Adipose tissue (tissue), 3 donors: ENCODE measurements at regions not wholly inside any gene's neighbourhood (a gene's known extent, or its start where the extent isn't known, plus 50 kb on each side); places are given as distances from the start of the nearest gene placed in this dataset.
"Not testable (repeated sequence)": the region's sequence is repeated elsewhere in the genome, so short reads cannot be mapped to it uniquely, and the experiment has no call there.

Source experiments
- H3K27ac ChIP-seq: one replicate; pipeline ENCODE4 v1.5.1; 2013; ENCODE audit warnings: low read depth, low read length
- WGBS, 3 donors: extraction: QIAGEN DNeasy Blood & Tissue Kit; methylation state at CpG; one replicate each; pipeline ENCODE4 v1.1.7; 2013; 5-methylcytosine and 5-hydroxymethylcytosine counted together
- donor health status: healthy with polysubstance abuse.
- donor health status: Bipolar disorder and iron deficiency.
- donor health status: healthy.

DNA sequence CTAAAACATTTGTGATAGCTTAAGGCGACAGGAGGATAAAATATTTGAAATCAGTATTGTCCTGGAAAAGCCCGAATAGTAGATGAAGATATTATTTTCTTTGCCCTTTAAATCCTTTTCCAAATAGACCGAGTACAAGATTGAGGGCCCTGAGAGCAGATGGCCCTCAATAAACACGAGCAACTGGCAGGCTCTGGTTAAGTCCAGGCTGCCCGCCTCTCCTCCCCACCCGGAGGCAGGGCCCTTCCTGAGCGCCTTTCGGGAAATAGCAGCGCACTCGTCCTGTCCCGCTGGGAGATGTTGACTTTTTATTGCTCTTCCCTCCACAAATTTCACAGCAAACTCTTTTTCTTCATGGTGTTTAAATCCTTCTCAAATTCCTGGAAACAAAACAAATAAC lies 50.8 kb upstream of the MAX start:
- H3K27ac ChIP-seq: no peak overlapping the region
- WGBS, 3 donors: 57 to 61% (median 60%) methylated on average over 11 of the region's 11 CpGs

DNA sequence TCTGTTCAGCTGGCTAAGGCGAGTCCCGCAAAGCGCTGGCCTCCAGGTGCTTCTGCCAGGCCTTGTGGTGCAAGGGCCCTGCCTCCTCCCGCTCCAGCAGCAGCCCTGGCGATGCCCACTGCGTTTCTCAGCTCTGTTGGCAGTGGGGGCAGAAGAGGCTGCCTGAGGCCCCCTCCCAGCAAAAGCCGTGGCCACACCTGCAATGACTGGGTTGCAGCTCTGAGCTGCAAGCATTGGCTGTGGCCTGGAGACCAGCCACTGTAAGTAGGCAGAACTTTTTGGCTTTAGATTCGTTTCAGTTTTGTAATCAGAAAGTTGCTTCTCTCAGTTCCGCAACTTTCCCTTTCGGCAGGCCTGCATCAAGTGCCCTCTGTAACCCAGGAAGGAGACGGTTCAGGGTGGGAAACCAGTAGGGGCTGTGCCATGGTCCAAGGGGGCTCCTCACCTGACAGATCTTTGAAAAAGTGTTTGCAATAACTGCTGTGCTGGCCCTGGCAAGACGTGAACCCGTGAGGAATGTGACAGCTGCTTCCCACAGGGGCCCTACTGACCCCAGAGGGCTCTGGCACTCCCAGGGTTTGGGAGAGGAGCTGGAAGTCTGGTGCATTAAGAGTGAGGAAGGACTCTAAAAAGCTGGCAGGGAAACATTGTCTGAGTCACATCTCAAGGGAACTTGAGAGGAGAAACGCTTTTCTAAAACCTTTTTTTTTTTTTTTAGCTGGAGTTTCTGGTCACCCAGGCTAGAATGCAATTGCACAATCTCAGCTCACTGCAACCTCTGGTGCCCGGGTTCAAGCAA lies 54.5 kb upstream of the MAX start:
- WGBS, 3 donors: 31 to 68% (median 38%) methylated on average over 15 of the region's 15 CpGs
- no peak overlapping the region for H3K27ac ChIP-seq

DNA sequence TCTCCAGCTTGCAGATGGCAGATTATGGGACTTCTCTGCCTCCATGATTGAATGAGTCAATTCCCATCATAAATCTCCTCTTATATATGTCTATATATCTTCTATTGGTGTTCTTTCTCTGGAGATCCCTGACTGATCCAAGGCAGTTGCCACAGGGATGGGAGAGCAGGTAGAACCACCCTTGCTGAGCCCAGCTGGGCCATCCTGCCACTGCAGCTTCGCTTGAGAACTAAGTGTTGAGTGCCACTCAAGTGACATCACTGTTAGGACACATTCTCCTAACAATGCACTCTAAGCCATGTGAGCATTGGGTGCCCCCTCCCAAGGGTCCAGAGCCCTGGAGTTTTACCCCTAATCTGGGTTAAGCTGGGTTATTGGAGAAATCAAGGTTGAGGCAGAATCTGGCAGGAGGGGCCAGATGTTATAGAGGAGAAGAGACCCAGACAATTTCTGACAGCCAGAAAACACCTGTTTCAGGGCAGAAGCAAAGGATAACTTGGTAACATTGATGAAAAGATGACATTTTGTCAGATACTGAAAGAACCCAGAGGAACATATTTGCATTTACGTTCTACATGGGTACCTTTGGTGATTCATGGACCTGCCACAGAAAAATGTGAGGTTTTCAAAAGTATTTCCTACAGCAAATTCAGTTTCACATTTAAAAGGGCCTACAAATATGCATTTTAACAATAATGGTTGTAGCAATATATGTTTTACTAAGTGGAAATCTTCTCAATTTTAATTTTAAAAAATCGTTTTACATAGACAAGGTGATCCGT lies 57.2 kb upstream of the MAX start:
- 72 to 85% (median 79%) methylated on average over 4 of the region's 4 CpGs for WGBS, 3 donors
- no peak overlapping the region for H3K27ac ChIP-seq

DNA sequence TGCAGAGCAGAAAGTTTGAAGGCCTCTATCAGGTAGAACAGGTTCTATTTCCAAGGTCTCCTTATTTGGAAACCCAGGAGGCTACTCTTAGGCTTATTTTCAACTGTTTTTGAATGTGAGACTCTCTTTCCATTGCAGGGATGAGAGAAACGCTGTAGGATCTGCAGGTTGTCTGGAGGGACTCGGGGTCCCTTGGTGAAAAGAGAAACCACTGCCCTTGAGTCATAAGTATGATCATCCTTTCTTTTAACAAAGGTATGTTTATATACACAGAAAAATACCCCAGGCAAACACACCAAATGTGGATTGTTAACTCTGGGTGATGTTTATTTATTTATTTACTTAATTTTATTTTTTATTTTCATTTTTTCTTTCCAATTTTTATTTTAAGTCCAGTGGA lies 57.8 kb upstream of the MAX start:
- WGBS, 3 donors: 81 to 92% (median 92%) methylated on average over 2 of the region's 2 CpGs
- no peak overlapping the region for H3K27ac ChIP-seq

DNA sequence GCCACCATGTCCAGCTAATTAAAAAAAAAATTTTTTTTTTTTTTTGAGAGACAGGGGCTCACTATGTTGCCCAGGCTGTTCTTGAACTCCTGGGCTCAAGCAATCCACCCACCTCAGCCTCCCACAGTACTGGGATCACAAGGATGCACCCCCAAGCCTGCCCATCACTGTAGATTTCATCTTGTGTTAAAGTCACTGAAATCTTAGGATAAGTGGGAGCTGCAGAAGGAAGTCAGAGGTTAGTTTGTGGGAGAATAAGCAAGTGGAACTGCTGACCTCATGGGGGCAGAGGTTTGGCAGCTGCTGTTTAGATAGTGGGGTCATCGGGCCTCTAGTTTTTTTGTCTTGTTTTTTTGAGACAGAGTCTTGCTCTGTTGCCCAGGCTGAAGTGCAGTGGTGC lies 59.7 kb upstream of the MAX start:
- H3K27ac ChIP-seq: no peak overlapping the region
- 36 to 63% (median 52%) methylated on average over 1 of the region's 1 CpG for WGBS, 3 donors

DNA sequence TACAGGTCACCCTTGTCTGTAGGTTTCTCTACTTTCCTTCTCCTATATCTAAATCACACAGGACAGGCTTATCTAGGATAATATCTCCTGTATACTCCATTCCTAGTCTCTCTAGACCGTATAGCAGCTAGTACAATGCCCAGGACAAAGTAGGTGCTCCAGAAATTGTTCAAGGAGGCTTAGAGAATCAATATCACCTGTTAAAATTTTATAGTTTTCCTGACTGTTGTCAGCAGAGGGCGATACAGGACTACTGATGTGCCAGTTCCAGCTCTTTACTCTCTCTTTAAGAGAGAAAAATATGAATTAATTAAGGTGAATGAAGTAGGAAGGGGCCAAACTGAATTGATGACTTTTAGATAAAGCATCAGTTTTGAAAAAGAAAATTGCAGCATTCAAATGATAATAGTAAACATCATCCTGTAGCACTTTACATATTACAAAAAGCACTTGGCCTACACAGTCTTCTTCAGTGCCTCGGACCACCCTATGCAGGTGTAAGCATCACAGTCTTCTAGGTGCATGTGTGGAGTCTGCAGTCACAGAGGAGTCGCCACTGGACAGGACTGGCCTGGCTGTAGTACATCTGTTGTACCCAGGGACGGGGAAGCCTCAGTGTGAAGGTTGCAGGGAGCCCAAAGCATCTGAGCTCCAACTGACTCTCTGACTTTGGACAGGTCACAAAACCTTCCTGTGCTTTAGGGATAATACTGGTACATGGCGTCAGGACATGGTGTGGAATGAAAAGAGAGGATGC lies 61.9 kb upstream of the MAX start:
- H3K27ac ChIP-seq: no peak overlapping the region

DNA sequence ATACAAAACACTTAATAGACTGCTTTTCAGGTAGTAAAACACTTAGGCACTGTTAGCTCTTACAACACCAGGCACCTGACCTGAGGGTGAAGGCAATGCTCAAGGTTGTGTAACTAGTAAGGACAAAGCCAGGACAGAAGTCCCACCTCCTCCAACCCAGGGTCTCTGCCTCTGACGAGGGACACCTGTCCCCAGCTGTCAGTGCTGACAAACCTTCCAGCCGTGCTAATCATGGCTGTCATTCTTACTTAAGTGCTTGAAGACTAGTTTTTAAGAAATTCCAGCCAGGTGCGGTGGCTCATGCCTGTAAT lies 62.5 kb upstream of the MAX start:
- no peak overlapping the region for H3K27ac ChIP-seq

More for the DNA sequence above, 61.9 kb upstream of the MAX start:
- WGBS, 3 donors: 42 to 47% (median 47%) methylated on average over 6 of the region's 6 CpGs

DNA sequence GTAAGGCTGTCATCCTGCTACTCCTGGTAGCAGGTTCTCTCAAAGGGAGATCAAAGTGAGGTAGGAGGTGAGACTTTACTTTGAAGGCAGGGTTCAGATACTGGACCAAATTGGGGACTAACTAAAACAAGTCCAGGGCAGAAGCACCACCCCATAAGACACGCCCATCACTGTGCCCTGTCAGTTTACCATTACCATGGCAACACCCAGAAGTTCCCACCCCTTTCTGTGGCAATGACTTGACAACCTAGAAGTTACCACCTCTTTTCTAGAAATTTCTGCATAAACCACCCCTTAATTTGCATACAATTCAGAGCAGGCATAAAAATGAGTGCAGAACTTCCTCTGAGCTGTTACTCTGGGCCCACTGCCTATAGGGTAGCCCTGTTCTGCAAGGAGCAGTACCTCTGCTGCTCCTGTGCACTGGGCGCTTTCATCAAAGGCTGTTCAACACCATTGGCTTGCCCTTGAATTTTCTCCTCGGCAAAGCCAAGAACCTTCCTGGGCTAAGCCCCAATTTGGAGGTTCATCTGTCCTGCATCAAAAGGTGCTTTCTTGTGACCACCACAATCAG lies 64.8 kb upstream of the MAX start:
- 88 to 97% (median 93%) methylated on average over 3 of the region's 3 CpGs for WGBS, 3 donors
- H3K27ac ChIP-seq: no peak overlapping the region

More for the DNA sequence above, 62.5 kb upstream of the MAX start:
- 66 to 82% (median 69%) methylated on average over 3 of the region's 3 CpGs for WGBS, 3 donors

DNA sequence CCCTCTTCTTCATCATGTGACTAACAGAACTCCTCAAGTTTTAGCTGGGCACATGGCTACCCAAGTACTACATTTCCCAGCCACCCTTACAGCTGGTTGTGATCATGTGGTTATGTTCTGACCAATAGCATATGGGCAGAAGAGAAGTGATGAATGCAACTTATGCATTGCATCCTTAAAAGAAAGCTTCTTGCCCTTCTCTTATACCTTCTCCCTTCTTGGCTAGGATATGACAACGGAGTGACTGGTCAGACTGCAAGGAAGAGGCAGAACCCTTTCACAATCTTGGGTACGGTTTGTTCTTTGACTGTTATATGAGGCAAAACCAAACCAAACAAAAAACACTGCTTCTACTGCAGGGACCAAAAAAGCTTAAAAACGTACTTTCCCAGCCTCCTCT lies 66.5 kb upstream of the MAX start:
- H3K27ac ChIP-seq: no peak overlapping the region
- WGBS, 3 donors: 39 to 71% (median 57%) methylated on average over 3 of the region's 3 CpGs

DNA sequence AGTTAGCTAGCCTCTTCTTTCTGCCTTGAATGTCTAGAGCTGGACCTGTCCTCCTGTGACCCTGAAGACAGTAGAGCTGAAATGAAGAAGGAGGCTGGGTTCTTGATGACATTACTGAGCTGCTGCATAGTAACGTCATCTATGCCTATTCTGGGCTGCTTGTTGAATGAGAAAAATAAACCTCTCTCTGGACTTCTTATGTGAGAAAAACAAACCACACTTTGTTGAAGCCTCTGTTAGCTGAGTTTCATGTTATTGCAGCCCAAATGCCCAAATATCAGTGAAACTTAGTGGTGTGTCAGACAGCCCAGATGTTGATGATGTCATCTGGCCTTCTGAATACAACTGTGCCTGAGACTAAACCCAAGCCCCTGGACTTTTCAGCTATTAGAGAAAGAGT lies 67.0 kb upstream of the MAX start:
- 57 to 76% (median 75%) methylated on average over 1 of the region's 1 CpG for WGBS, 3 donors
- H3K27ac ChIP-seq: no peak overlapping the region

DNA sequence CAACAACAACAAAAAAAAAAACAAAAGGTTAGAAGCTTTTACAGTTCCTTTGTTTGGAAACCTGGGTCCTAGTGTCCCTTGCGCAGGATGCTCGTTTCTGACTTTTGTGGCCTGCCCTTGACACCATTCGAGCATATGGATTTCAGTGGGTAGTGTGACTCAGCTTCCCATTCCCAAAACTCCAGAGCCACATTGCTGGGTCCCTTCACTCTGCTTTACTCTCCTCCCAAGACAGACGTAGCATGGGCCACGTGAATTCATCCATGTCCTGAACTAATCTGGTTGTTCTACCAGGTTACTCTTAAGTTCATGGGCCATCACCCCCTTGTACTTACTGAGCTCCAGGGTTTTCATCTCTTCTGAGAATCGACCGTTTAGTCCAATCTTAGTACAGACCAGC lies 68.0 kb upstream of the MAX start:
- WGBS, 3 donors: 49 to 67% (median 53%) methylated on average over 7 of the region's 7 CpGs
- H3K27ac ChIP-seq: no peak overlapping the region

DNA sequence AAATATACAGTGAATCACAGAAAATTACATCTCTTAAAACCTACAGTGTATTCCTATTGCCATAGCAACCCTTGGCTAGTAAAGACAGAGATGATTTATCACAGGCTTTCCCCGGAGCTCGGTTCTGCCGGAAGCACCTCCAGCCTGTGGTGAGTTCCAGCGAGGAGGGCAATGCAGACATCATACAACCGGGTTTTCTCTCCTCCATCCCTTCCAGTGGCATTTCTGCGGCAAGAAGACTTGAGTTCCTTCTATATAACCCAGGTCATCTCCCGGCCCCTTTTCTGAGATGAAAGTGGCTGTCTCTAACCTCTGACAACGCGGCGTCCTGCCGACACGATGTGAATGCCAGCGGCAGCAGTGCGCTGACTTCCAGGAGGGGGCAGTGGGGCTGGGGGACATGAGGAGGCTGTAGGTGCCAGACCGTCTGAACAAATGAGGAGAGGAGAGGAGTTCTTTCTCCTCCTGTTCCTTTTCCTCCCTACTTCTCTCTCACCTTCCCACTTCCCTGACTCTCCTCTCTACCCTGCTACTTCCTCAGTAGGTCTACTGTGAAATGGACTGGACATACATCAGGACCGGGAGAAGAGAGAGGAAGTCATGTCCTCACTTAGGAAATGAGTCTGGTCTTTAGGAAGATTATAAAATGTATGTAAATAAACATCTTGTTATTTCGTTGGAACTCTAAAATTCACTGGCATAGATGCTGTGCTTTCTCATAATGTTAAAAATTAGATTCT lies 68.6 kb upstream of the MAX start:
- H3K27ac ChIP-seq: no peak overlapping the region
- 4 to 10% (median 4%) methylated on average over 17 of the region's 17 CpGs for WGBS, 3 donors

DNA sequence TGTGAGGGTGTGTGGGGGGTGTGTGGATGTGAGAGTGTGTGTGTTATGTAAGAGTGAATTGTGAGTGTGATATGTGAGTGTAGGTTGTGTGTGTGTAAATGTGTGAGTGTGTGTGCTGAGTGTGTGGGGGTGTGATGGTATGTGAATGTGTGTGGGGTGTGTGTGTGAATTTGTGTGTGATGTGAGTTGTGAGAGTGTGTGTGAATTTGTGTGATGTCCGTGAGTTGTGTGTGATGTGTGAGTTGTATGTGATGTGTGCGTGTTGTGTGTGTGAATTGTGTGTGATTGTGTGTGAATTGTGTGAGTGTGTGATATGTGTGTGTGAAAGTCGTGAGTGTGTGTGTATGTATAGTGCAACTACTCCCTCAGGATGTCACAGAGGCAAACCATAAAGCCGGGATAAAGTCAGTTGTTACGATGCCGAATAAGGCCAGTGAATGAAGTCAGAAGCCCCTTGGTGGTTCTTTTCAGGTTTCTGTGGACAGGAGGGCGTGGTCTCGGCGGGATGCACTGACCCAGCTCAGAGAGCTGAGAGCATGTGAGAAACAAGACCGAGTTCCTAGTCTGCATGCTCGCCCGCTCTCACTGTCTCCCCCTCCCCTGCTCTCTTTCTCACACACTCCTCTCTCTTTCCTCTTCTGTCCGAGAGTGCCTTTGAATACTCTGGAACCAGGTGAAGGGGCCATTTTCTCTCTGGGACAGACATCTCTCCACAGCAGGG lies 71.8 kb upstream of the MAX start:
- WGBS, 3 donors: 44 to 53% (median 45%) methylated on average over 13 of the region's 13 CpGs
- no peak overlapping the region for H3K27ac ChIP-seq

DNA sequence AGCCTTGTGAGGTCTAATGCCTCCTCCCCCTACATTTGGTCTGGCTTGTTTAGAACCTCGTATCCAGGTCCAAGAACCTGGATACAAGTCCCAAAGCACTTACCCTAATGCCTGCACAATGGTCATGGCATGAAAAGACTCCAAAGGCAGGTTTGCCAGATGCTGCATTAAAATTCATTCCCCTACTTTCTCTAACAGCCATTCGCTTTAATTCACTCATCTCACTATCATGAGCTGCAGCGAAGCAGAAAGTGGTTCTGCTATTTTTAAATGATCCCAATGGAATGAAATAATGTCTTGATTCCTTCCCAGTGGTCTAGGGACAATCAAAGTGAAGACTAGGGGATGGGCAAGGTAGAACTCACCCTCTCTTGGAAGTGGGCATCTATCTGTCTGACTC lies 72.5 kb upstream of the MAX start:
- WGBS, 3 donors: 83 to 92% (median 85%) methylated on average over 3 of the region's 3 CpGs
- no peak overlapping the region for H3K27ac ChIP-seq

DNA sequence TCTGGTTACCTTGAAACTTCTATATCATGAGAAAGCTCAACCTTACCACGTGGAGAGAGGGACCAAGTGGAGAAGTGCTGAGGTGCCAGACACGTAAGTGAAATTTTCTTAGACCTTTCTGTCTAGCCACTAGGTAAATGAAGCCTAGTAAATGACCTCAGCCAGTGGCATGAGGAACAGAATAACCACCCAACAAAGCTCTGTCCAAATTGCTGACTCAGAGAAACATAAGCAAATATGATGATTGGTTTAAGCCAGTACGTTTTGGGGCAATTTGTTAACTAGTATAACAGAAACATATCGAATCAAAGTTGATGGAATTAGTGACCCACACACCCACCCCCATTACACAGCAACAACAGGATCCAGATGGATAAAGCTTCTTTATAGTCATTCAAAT lies 75.2 kb upstream of the MAX start:
- WGBS, 3 donors: 86 to 89% (median 86%) methylated on average over 4 of the region's 4 CpGs
- H3K27ac ChIP-seq: no peak overlapping the region

DNA sequence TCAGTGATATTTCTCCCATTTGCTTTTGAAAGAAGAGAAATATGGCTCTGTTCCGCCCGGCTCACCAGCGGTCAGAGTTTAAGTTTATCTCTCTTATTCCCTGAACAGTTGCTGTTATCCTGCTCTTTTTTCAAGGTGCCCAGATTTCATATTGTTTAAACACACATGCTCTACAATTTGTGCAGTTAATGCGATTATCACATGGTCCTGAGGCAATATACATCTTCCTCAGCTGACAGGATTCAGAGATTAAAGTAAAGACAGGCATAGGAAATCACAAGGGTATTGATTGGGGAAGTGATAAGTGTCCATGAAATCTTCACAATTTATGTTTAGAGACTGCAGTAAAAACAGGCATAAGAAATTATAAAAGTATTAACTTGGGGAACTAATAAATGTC lies 76.9 kb upstream of the MAX start:
- H3K27ac ChIP-seq: not testable (repeated sequence)
- 83 to 93% (median 85%) methylated on average over 4 of the region's 4 CpGs for WGBS, 3 donors

DNA sequence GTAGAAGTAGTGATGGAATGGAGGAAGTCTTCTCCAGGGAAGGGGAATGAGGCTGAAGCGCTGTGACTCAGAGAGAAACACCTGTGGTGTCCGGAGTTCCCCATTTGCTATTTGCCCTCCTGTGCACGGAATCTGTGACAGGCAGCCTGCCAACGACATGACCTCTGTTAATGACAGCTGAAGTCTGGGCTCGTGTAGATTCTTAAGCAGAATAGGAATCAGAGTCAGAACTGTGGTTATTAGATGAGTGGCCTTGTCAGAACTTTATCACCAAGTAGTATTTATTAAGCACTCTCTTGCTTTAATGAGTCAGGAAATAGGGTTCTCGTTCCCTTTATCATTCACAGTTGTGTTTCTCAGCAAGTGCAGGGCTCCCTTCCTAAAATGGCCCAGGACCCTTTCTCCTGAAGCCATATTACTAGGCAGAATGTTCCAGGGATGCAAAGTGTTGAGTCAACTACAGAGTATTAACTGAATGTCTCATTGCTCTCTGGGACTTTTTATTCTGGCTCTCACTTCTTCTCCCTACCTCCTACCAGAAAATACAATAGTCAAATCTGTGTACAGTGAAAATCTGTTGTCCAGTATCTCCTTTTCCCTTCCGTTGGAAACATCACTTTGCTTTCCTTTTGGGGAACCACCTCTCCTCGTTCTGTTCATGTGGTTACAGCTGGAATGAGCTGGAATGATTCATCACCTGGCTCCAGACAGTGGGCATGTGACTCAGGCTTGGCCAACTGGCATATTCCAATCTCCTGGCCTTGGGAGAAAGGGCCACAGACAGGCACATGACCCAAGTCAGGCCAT lies 77.8 kb upstream of the MAX start:
- WGBS, 3 donors: 12 to 32% (median 26%) methylated on average over 8 of the region's 8 CpGs
- no peak overlapping the region for H3K27ac ChIP-seq
